IMR-90 (cell line): ENCODE measurements at regions not wholly inside any gene's neighbourhood (a gene's known extent, or its start where the extent isn't known, plus 50 kb on each side); places are given as distances from the start of the nearest gene placed in this dataset.

Experiments
- CHD1 ChIP-seq: IDR thresholded peaks from 2 replicates; pipeline ENCODE4 v1.6.1; 2012; ENCODE audit warnings: low read depth, low read length, improper control_type of control experiment
- CTCF ChIP-seq: conservative IDR thresholded peaks from 2 replicates; pipeline ENCODE4 v1.5.1; 2012; ENCODE audit warnings: mild to moderate bottlenecking, low read depth, low read length, improper control_type of control experiment
- ELK1 ChIP-seq: fragments of 150-350 bp; IDR thresholded peaks from 2 replicates; pipeline ENCODE4 v1.6.1; 2016; ENCODE audit warnings: low read depth, mild to moderate bottlenecking, low read length, moderate library complexity, borderline replicate concordance
- MAFK ChIP-seq: IDR thresholded peaks from 2 replicates; pipeline ENCODE4 v1.6.1; 2012; ENCODE audit warnings: low read depth, low read length, improper control_type of control experiment
- MAZ ChIP-seq: IDR thresholded peaks from 2 replicates; pipeline ENCODE4 v1.6.1; 2012; ENCODE audit warnings: low read depth, mild to moderate bottlenecking, low read length, improper control_type of control experiment, moderate library complexity, borderline replicate concordance
- MXI1 ChIP-seq: IDR thresholded peaks from 2 replicates; pipeline ENCODE4 v1.6.1; 2012; ENCODE audit warnings: low read depth, mild to moderate bottlenecking, low read length, moderate library complexity, borderline replicate concordance
- POLR2A ChIP-seq: IDR thresholded peaks from 2 replicates; pipeline ENCODE4 v1.6.1; 2012; ENCODE audit warnings: mild to moderate bottlenecking, low read depth, low read length
- RAD21 ChIP-seq: IDR thresholded peaks from 2 replicates; pipeline ENCODE4 v1.6.1; 2012; ENCODE audit warnings: low read length, improper control_type of control experiment
- RCOR1 ChIP-seq: IDR thresholded peaks from 2 replicates; pipeline ENCODE4 v1.6.1; 2012; ENCODE audit warnings: mild to moderate bottlenecking, low read length, improper control_type of control experiment; ENCODE audit not compliant: insufficient replicate concordance
- SMC3 ChIP-seq: fragments of 150-350 bp; IDR thresholded peaks from 2 replicates; pipeline ENCODE4 v1.6.1; 2016; ENCODE audit warnings: low read depth, mild to moderate bottlenecking, antibody characterized with exemption, low read length, moderate library complexity
- USF2 ChIP-seq: fragments of 150-350 bp; IDR thresholded peaks from 2 replicates; pipeline ENCODE4 v1.6.1; 2017; ENCODE audit warnings: mild to moderate bottlenecking, antibody characterized with exemption, low read length, low read depth

GRCh38 chr5:142378737-142379634, 54.2 kb upstream of the SPRY4 start:
- TF ChIP-seq CTCF (no peak), POLR2A (no peak), RCOR1 (no peak), MAFK (no peak), RAD21 (no peak), USF2 (no peak), SMC3 (no peak), ELK1 (no peak), MAZ (no peak), CHD1 (no peak), MXI1 (no peak)
